Neural progenitor cell (in vitro differentiated cells): ENCODE measurements at regions not wholly inside any gene's neighbourhood (a gene's known extent, or its start where the extent isn't known, plus 50 kb on each side); places are given as distances from the start of the nearest gene placed in this dataset.
"Not testable (repeated sequence)": the region's sequence is repeated elsewhere in the genome, so short reads cannot be mapped to it uniquely, and the experiment has no call there.

Source experiments
- CTCF ChIP-seq: fragments of 200-600 bp; sonication (generic); IDR thresholded peaks from 2 replicates; pipeline ENCODE4 v1.5.1; 2017; ENCODE audit warnings: antibody characterized with exemption, mild to moderate bottlenecking
- EZH2 ChIP-seq: fragments of 200-600 bp; sonication (generic); IDR thresholded peaks from 2 replicates; pipeline ENCODE4 v1.6.1; 2017; ENCODE audit warnings: antibody characterized with exemption, mild to moderate bottlenecking, moderate library complexity
- EZH2phosphoT487 ChIP-seq: fragments of 200-600 bp; sonication (generic); IDR thresholded peaks from 2 replicates; pipeline ENCODE4 v1.6.1; 2017; ENCODE audit warnings: antibody characterized with exemption

GRCh38 chr4:189881190-189881589 is 59.5 kb upstream of the FRG1 start:
- not testable (repeated sequence) for TF ChIP-seq EZH2phosphoT487, CTCF, EZH2
